ENCODE measurements at regions not wholly inside any gene's neighbourhood (a gene's known extent, or its start where the extent isn't known, plus 50 kb on each side); places are given as distances from the start of the nearest gene placed in this dataset.

- Histone ChIP-seq H3K18ac (ENCODE audit: low read length) (no peak overlapping the region), H3K79me1 (ENCODE audit: low read length) (peaks cover 2% of the 10 kb centered on the region), H2AK5ac (ENCODE audit: low read length) (no peak overlapping the region), H3K36me3 (ENCODE audit: control insufficient read depth in 1 of 2, insufficient read depth in 2 of 2, low read length in 2 of 2) (no peaks in the 10 kb centered on the region), H3K9me3 (ENCODE audit: insufficient read depth, low read depth, low read length) (no peaks in the 10 kb centered on the region), H3K14ac (ENCODE audit: low read length) (no peak overlapping the region), H3K27ac (ENCODE audit: low read depth, low read length) (no peak overlapping the region), H2BK5ac (ENCODE audit: low read depth, low read length, poor library complexity) (no peak overlapping the region), H3K4me1 (ENCODE audit: control insufficient read depth in 1 of 2, insufficient read depth in 2 of 2, low read length in 2 of 2) (peaks cover 0 to 3% of the 10 kb centered on the region in 2 experiments), H4K8ac (ENCODE audit: low read depth, low read length) (no peak overlapping the region), H3K4me3 (ENCODE audit: low read depth, low read length) (no peak overlapping the region), H3K27me3 (ENCODE audit: insufficient read depth, low read length) (no peaks in the 10 kb centered on the region), H2AFZ (ENCODE audit: insufficient read depth, low read length, poor library complexity) (no peak overlapping the region), H4K12ac (ENCODE audit: low read depth, low read length) (no peak overlapping the region), H2BK120ac (ENCODE audit: insufficient read depth, low read length, poor library complexity) (no peak overlapping the region), H3K4ac (ENCODE audit: low read depth, low read length) (no peak overlapping the region), H4K91ac (ENCODE audit: low read depth, low read length) (no peak overlapping the region), H3K23ac (ENCODE audit: low read length) (no peak overlapping the region), H3K79me2 (ENCODE audit: control insufficient read depth, insufficient read depth, low read length, poor library complexity) (no peaks in the 10 kb centered on the region), H2BK12ac (ENCODE audit: low read length) (no peak overlapping the region), H3K9ac (ENCODE audit: low read length) (no peak overlapping the region), H3K4me2 (ENCODE audit: low read length) (no peak overlapping the region)
- no CpG with 5 or more reads among the region's 4 CpGs for WGBS (ENCODE audit: extremely low coverage, insufficient coverage, insufficient read length)
- peak in 1 of 2 donors; percentile 14 for DNase-seq
Observed at GRCh38 chrX:13469963-13470684, 99.3 kb upstream of the EGFL6 start.

GRCh38 chrX:13468096-13468495 is 101.3 kb upstream of the EGFL6 start:
- Histone ChIP-seq H3K36me3 (ENCODE audit: control insufficient read depth in 1 of 2, insufficient read depth in 2 of 2, low read length in 2 of 2) (no peaks in the 10 kb centered on the region), H3K4me2 (ENCODE audit: low read length) (no peak overlapping the region), H3K27ac (ENCODE audit: low read depth, low read length) (no peak overlapping the region), H3K4ac (ENCODE audit: low read depth, low read length) (no peak overlapping the region), H3K27me3 (ENCODE audit: insufficient read depth, low read length) (no peaks in the 10 kb centered on the region), H2BK12ac (ENCODE audit: low read length) (no peak overlapping the region), H3K79me2 (ENCODE audit: control insufficient read depth, insufficient read depth, low read length, poor library complexity) (no peaks in the 10 kb centered on the region), H3K23ac (ENCODE audit: low read length) (no peak overlapping the region), H2AK5ac (ENCODE audit: low read length) (no peak overlapping the region), H4K8ac (ENCODE audit: low read depth, low read length) (no peak overlapping the region), H3K79me1 (ENCODE audit: low read length) (no peaks in the 10 kb centered on the region), H3K9me3 (ENCODE audit: insufficient read depth, low read depth, low read length) (no peaks in the 10 kb centered on the region), H3K14ac (ENCODE audit: low read length) (no peak overlapping the region), H3K4me1 (ENCODE audit: control insufficient read depth in 1 of 2, insufficient read depth in 2 of 2, low read length in 2 of 2) (no peaks in the 10 kb centered on the region), H2AFZ (ENCODE audit: insufficient read depth, low read length, poor library complexity) (no peak overlapping the region), H3K9ac (ENCODE audit: low read length) (no peak overlapping the region), H3K18ac (ENCODE audit: low read length) (no peak overlapping the region), H4K12ac (ENCODE audit: low read depth, low read length) (no peak overlapping the region), H4K91ac (ENCODE audit: low read depth, low read length) (no peak overlapping the region), H3K4me3 (ENCODE audit: low read depth, low read length) (no peak overlapping the region), H2BK120ac (ENCODE audit: insufficient read depth, low read length, poor library complexity) (no peak overlapping the region), H2BK5ac (ENCODE audit: low read depth, low read length, poor library complexity) (no peak overlapping the region)
- DNase-seq: no peak
- WGBS (ENCODE audit: extremely low coverage, insufficient coverage, insufficient read length): no CpG with 5 or more reads among the region's 4 CpGs

GRCh38 chrX:13467243-13467642 is 102.2 kb upstream of the EGFL6 start:
- Histone ChIP-seq H2AFZ (ENCODE audit: insufficient read depth, low read length, poor library complexity) (no peak overlapping the region), H3K27ac (ENCODE audit: low read depth, low read length) (no peak overlapping the region)
- no CpG with 5 or more reads among the region's 1 CpG for WGBS (ENCODE audit: extremely low coverage, insufficient coverage, insufficient read length)

GRCh38 chrX:13464599-13465275 is 104.7 kb upstream of the EGFL6 start:
- no peak overlapping the region for H3K4me2 ChIP-seq (ENCODE audit: low read length)
- peak overlapping the region; percentile 41 for H3K27ac ChIP-seq (ENCODE audit: low read depth, low read length)
- H3K4me1 ChIP-seq (ENCODE audit: control insufficient read depth in 1 of 2, insufficient read depth in 2 of 2, low read length in 2 of 2): no peaks in the 10 kb centered on the region
- H4K91ac ChIP-seq (ENCODE audit: low read depth, low read length): no peak overlapping the region
- no peak overlapping the region for H2BK12ac ChIP-seq (ENCODE audit: low read length)
- H2BK5ac ChIP-seq (ENCODE audit: low read depth, low read length, poor library complexity): no peak overlapping the region
- H3K9ac ChIP-seq (ENCODE audit: low read length): no peak overlapping the region
- no CpG with 5 or more reads among the region's 1 CpG for WGBS (ENCODE audit: extremely low coverage, insufficient coverage, insufficient read length)
- no peak overlapping the region for H3K23ac ChIP-seq (ENCODE audit: low read length)
- no peaks in the 10 kb centered on the region for H3K36me3 ChIP-seq (ENCODE audit: control insufficient read depth in 1 of 2, insufficient read depth in 2 of 2, low read length in 2 of 2)
- no peak overlapping the region for H3K14ac ChIP-seq (ENCODE audit: low read length)
- no peak overlapping the region for H2BK120ac ChIP-seq (ENCODE audit: insufficient read depth, low read length, poor library complexity)
- no peak for DNase-seq
- H3K4me3 ChIP-seq (ENCODE audit: low read depth, low read length): no peak overlapping the region
- no peak overlapping the region for H2AK5ac ChIP-seq (ENCODE audit: low read length)
- H3K9me3 ChIP-seq (ENCODE audit: insufficient read depth, low read depth, low read length): no peaks in the 10 kb centered on the region
- H3K79me2 ChIP-seq (ENCODE audit: control insufficient read depth, insufficient read depth, low read length, poor library complexity): no peaks in the 10 kb centered on the region
- H4K8ac ChIP-seq (ENCODE audit: low read depth, low read length): no peak overlapping the region
- H3K27me3 ChIP-seq (ENCODE audit: insufficient read depth, low read length): no peaks in the 10 kb centered on the region
- no peak overlapping the region for H3K4ac ChIP-seq (ENCODE audit: low read depth, low read length)
- H3K79me1 ChIP-seq (ENCODE audit: low read length): no peaks in the 10 kb centered on the region
- no peak overlapping the region for H2AFZ ChIP-seq (ENCODE audit: insufficient read depth, low read length, poor library complexity)
- no peak overlapping the region for H3K18ac ChIP-seq (ENCODE audit: low read length)
- H4K12ac ChIP-seq (ENCODE audit: low read depth, low read length): no peak overlapping the region

More at GRCh38 chrX:13467243-13467642, 102.2 kb upstream of the EGFL6 start:
- Histone ChIP-seq H3K79me1 (ENCODE audit: low read length) (no peaks in the 10 kb centered on the region), H3K9me3 (ENCODE audit: insufficient read depth, low read depth, low read length) (no peaks in the 10 kb centered on the region), H4K12ac (ENCODE audit: low read depth, low read length) (no peak overlapping the region), H3K4me1 (ENCODE audit: control insufficient read depth in 1 of 2, insufficient read depth in 2 of 2, low read length in 2 of 2) (no peaks in the 10 kb centered on the region), H3K4me3 (ENCODE audit: low read depth, low read length) (no peak overlapping the region), H2BK12ac (ENCODE audit: low read length) (no peak overlapping the region), H4K8ac (ENCODE audit: low read depth, low read length) (no peak overlapping the region), H3K27me3 (ENCODE audit: insufficient read depth, low read length) (no peaks in the 10 kb centered on the region), H2BK120ac (ENCODE audit: insufficient read depth, low read length, poor library complexity) (no peak overlapping the region), H3K4me2 (ENCODE audit: low read length) (no peak overlapping the region), H2AK5ac (ENCODE audit: low read length) (no peak overlapping the region), H3K4ac (ENCODE audit: low read depth, low read length) (no peak overlapping the region), H3K23ac (ENCODE audit: low read length) (no peak overlapping the region), H3K18ac (ENCODE audit: low read length) (no peak overlapping the region), H3K36me3 (ENCODE audit: control insufficient read depth in 1 of 2, insufficient read depth in 2 of 2, low read length in 2 of 2) (no peaks in the 10 kb centered on the region), H2BK5ac (ENCODE audit: low read depth, low read length, poor library complexity) (no peak overlapping the region), H3K9ac (ENCODE audit: low read length) (no peak overlapping the region), H3K79me2 (ENCODE audit: control insufficient read depth, insufficient read depth, low read length, poor library complexity) (no peaks in the 10 kb centered on the region), H4K91ac (ENCODE audit: low read depth, low read length) (no peak overlapping the region), H3K14ac (ENCODE audit: low read length) (no peak overlapping the region)
- DNase-seq: no peak

All from trophoblast cell (in vitro differentiated cells and primary cell).